DND-41 (cell line): ENCODE measurements at regions not wholly inside any gene's neighbourhood (a gene's known extent, or its start where the extent isn't known, plus 50 kb on each side); places are given as distances from the start of the nearest gene placed in this dataset.

Source experiments
- ATAC-seq: fragments of 200-7000 bp; cut with Tn5 transposase; 3 replicates; pipeline ENCODE4 v1.9.1; 2021; ENCODE audit warnings: low read depth; ENCODE audit not compliant: insufficient read depth
- DNase-seq: peaks from one replicate; pipeline ENCODE4 v3.0.0-alpha.2; 2020
- H2AFZ ChIP-seq: 2 replicates; pipeline ENCODE4 v1.6.0; 2012; ENCODE audit warnings: low read depth, low read length
- H3K27ac ChIP-seq: 2 replicates; pipeline ENCODE4 v1.5.1; 2012; ENCODE audit warnings: low read length, inconsistent platforms
- H3K27me3 ChIP-seq: fragments of 200-600 bp; sonication (generic); 2 replicates; pipeline ENCODE4 v1.6.0; 2012; ENCODE audit warnings: low read length, mild to moderate bottlenecking, inconsistent platforms; ENCODE audit not compliant: insufficient read depth, poor library complexity
- H3K36me3 ChIP-seq: 2 replicates; pipeline ENCODE4 v1.5.1; 2012; ENCODE audit warnings: low read length, inconsistent platforms; ENCODE audit not compliant: insufficient read depth
- H3K4me1 ChIP-seq: 2 replicates; pipeline ENCODE4 v1.5.1; 2012; ENCODE audit warnings: mild to moderate bottlenecking, low read length; ENCODE audit not compliant: insufficient read depth
- H3K4me2 ChIP-seq: 2 replicates; pipeline ENCODE4 v1.6.0; 2012; ENCODE audit warnings: mild to moderate bottlenecking, moderate library complexity, low read length, inconsistent platforms; ENCODE audit not compliant: insufficient read depth
- H3K4me3 ChIP-seq, 2 experiments: fragments of 200-600 bp in 1 of 2; shearing (Covaris generic) in 1 of 2; 2 replicates each; pipeline ENCODE4 v1.5.1; 2012 to 2016; ENCODE audit warnings: inconsistent platforms in 2 of 2, low read length in 2 of 2, mild to moderate bottlenecking in 2 of 2, low read depth in 1 of 2, moderate library complexity in 1 of 2
- H3K79me2 ChIP-seq: 2 replicates; pipeline ENCODE4 v1.6.0; 2012; ENCODE audit warnings: low read length, inconsistent platforms; ENCODE audit not compliant: insufficient read depth
- H3K9ac ChIP-seq: 2 replicates; pipeline ENCODE4 v1.6.0; 2012; ENCODE audit warnings: low read depth, mild to moderate bottlenecking, inconsistent platforms, low read length, moderate library complexity
- H3K9me3 ChIP-seq: 2 replicates; pipeline ENCODE4 v1.5.1; 2012; ENCODE audit warnings: low read length, moderate library complexity, mild to moderate bottlenecking, inconsistent platforms; ENCODE audit not compliant: insufficient read depth, severe bottlenecking
- H4K20me1 ChIP-seq: 2 replicates; pipeline ENCODE4 v1.6.0; 2012; ENCODE audit warnings: low read length; ENCODE audit not compliant: insufficient read depth
- CTCF ChIP-seq: IDR thresholded peaks from 2 replicates; pipeline ENCODE4 v1.5.1; 2012; ENCODE audit warnings: borderline replicate concordance, low read length, moderate library complexity, mild to moderate bottlenecking; ENCODE audit not compliant: poor library complexity, severe bottlenecking; ENCODE audit errors: extremely low read depth
- EZH2 ChIP-seq: IDR thresholded peaks from 3 replicates; pipeline ENCODE4 v1.6.1; 2012; ENCODE audit warnings: borderline replicate concordance, low read depth, mild to moderate bottlenecking, moderate library complexity, low read length, inconsistent platforms; ENCODE audit not compliant: severe bottlenecking

GRCh38 chr4:60033826-60034225 is 1166.3 kb upstream of the ADGRL3 start:
- no peak for DNase-seq
- Histone ChIP-seq H4K20me1 (no peaks in the 10 kb centered on the region), H3K4me3 (no peak overlapping the region), H3K79me2 (no peaks in the 10 kb centered on the region), H3K4me2 (no peak overlapping the region), H3K27ac (no peak overlapping the region), H3K9ac (no peak overlapping the region), H3K4me1 (no peaks in the 10 kb centered on the region), H3K36me3 (no peaks in the 10 kb centered on the region), H2AFZ (no peak overlapping the region), H3K27me3 (no peaks in the 10 kb centered on the region), H3K9me3 (no peaks in the 10 kb centered on the region)
- ATAC-seq, result no peak
- TF ChIP-seq EZH2, result no peak

- no peak overlapping the region for H2AFZ ChIP-seq
- H3K27ac ChIP-seq, result no peak overlapping the region
- H3K79me2 ChIP-seq, result no peaks in the 10 kb centered on the region
- no peak overlapping the region for H3K9ac ChIP-seq
- no peaks in the 10 kb centered on the region for H4K20me1 ChIP-seq
- DNase-seq (no peak), ATAC-seq (no peak)
- H3K4me1 ChIP-seq, result no peaks in the 10 kb centered on the region
- H3K27me3 ChIP-seq, result no peaks in the 10 kb centered on the region
- no peaks in the 10 kb centered on the region for H3K36me3 ChIP-seq
- no peak overlapping the region for H3K4me3 ChIP-seq
- TF ChIP-seq EZH2 (no peak), CTCF (no peak)
- H3K9me3 ChIP-seq, result no peaks in the 10 kb centered on the region
- H3K4me2 ChIP-seq, result no peak overlapping the region
Measured at GRCh38 chr4:60034361-60034760, 1165.8 kb upstream of the ADGRL3 start.

- no peak for TF ChIP-seq EZH2
- TF ChIP-seq CTCF, result no peak
- H3K9ac ChIP-seq, result no peak overlapping the region
- H3K27ac ChIP-seq, result no peak overlapping the region
- ATAC-seq, result no peak
- H3K27me3 ChIP-seq, result no peaks in the 10 kb centered on the region
- peaks cover 3% of the 10 kb centered on the region for H3K9me3 ChIP-seq
- no peak overlapping the region for H3K4me2 ChIP-seq
- no peaks in the 10 kb centered on the region for H3K4me1 ChIP-seq
- H4K20me1 ChIP-seq, result no peaks in the 10 kb centered on the region
- H2AFZ ChIP-seq, result no peak overlapping the region
- no peaks in the 10 kb centered on the region for H3K36me3 ChIP-seq
- no peak for DNase-seq
- H3K4me3 ChIP-seq, result no peak overlapping the region
- H3K79me2 ChIP-seq, result no peaks in the 10 kb centered on the region
Measured at GRCh38 chr4:60039908-60040307, 1160.2 kb upstream of the ADGRL3 start.

- no peak for TF ChIP-seq CTCF
- TF ChIP-seq EZH2, result no peak
- no peak overlapping the region for H3K9ac ChIP-seq
- no peaks in the 10 kb centered on the region for H4K20me1 ChIP-seq
- ATAC-seq (no peak), DNase-seq (no peak)
- no peak overlapping the region for H3K27ac ChIP-seq
- no peak overlapping the region for H2AFZ ChIP-seq
- H3K4me2 ChIP-seq, result no peak overlapping the region
- no peak overlapping the region for H3K4me3 ChIP-seq
- H3K4me1 ChIP-seq, result no peaks in the 10 kb centered on the region
- peaks cover 3% of the 10 kb centered on the region for H3K9me3 ChIP-seq
- no peaks in the 10 kb centered on the region for H3K79me2 ChIP-seq
- no peaks in the 10 kb centered on the region for H3K27me3 ChIP-seq
- no peaks in the 10 kb centered on the region for H3K36me3 ChIP-seq
Measured at GRCh38 chr4:60042231-60042652, 1157.9 kb upstream of the ADGRL3 start.
